A673 (cell line): ENCODE measurements at regions not wholly inside any gene's neighbourhood (a gene's known extent, or its start where the extent isn't known, plus 50 kb on each side); places are given as distances from the start of the nearest gene placed in this dataset.

ENCODE experiments used
- BruUV-seq: library from RNA; stranded (reverse); fragments of 400-500 nt; replicated peaks from 2 replicates; lab custom pipeline; 2021; lab: Mats Ljungman, UMichigan
- CTCF ChIA-PET: fragments of 300-600 bp; sonication (Branson Sonifier 250); formaldehyde crosslinking; loops from one replicate; lab custom pipeline; 2022; ENCODE audit warnings: antibody characterized with exemption; lab: Charles Lee
- POLR2A ChIA-PET: fragments of 300-600 bp; sonication (Branson Sonifier 250); formaldehyde crosslinking; loops from one replicate; lab custom pipeline; 2022; ENCODE audit warnings: antibody characterized with exemption; ENCODE audit not compliant: low non-redundant PET; lab: Charles Lee
- DNase-seq: peaks from one replicate; pipeline ENCODE4 v3.0.0-alpha.2; 2015; ENCODE audit warnings: low spot score
- H3K27ac ChIP-seq: fragments of 200-600 bp; sonication (generic); 2 replicates; pipeline ENCODE4 v1.5.1; 2016; ENCODE audit warnings: mixed run types, low read depth, mild to moderate bottlenecking, mixed read lengths, antibody characterized with exemption, low read length; ENCODE audit not compliant: poor library complexity, severe bottlenecking
- H3K27me3 ChIP-seq: fragments of 200-600 bp; sonication (generic); replicated peaks from 2 replicates; pipeline ENCODE4 v1.6.1; 2017; ENCODE audit warnings: mixed run types, low read depth, mild to moderate bottlenecking, mixed read lengths, antibody characterized with exemption, low read length; ENCODE audit not compliant: insufficient read depth, poor library complexity
- H3K36me3 ChIP-seq: fragments of 200-600 bp; sonication (generic); 2 replicates; pipeline ENCODE4 v1.6.1; 2016; ENCODE audit warnings: mixed run types, mild to moderate bottlenecking, mixed read lengths, antibody characterized with exemption, low read length; ENCODE audit not compliant: insufficient read depth, poor library complexity, severe bottlenecking
- H3K4me1 ChIP-seq: fragments of 200-600 bp; sonication (generic); 2 replicates; pipeline ENCODE4 v1.6.1; 2017; ENCODE audit warnings: mixed run types, mild to moderate bottlenecking, mixed read lengths, antibody characterized with exemption, low read length; ENCODE audit not compliant: insufficient read depth, poor library complexity, severe bottlenecking
- H3K4me3 ChIP-seq: fragments of 200-600 bp; sonication (generic); 2 replicates; pipeline ENCODE4 v1.5.1; 2016; ENCODE audit warnings: low read depth, mixed run types, mild to moderate bottlenecking, mixed read lengths, low read length; ENCODE audit not compliant: poor library complexity, severe bottlenecking
- H3K9me3 ChIP-seq: fragments of 200-600 bp; sonication (generic); 2 replicates; pipeline ENCODE4 v1.6.1; 2016; ENCODE audit warnings: mixed run types, low read depth, mild to moderate bottlenecking, mixed read lengths, antibody characterized with exemption, low read length; ENCODE audit not compliant: poor library complexity, severe bottlenecking
- CTCF ChIP-seq: fragments of 300-800, 200-600 bp; sonication (generic); conservative IDR thresholded peaks from 2 replicates; pipeline ENCODE4 v1.5.1; 2017; ENCODE audit warnings: low read depth, mild to moderate bottlenecking, antibody characterized with exemption, low read length, moderate library complexity, mixed read lengths
- EZH2 ChIP-seq: fragments of 200-600 bp; sonication (generic); IDR thresholded peaks from 2 replicates; pipeline ENCODE4 v1.6.1; 2017; ENCODE audit warnings: borderline replicate concordance, low read depth, mild to moderate bottlenecking, mixed read lengths, antibody characterized with exemption, low read length; ENCODE audit not compliant: poor library complexity, severe bottlenecking
- intact Hi-C: fragments of 100-400 bp; cut with micrococcal nuclease; formaldehyde crosslinking; loops from one replicate; pipeline ENCODE4 v1.10.0; 2022; ENCODE audit not compliant: unreplicated experiment

GRCh38 chr10:44723082-44723481, 188.1 kb upstream of the TMEM72 start:
- Histone ChIP-seq H3K27me3 (no peaks in the 10 kb centered on the region), H3K9me3 (no peaks in the 10 kb centered on the region), H3K4me1 (no peaks in the 10 kb centered on the region), H3K27ac (no peak overlapping the region), H3K36me3 (no peaks in the 10 kb centered on the region), H3K4me3 (no peak overlapping the region)
- ChIA-PET CTCF (interaction anchor here (0.6 kb wide), 1 partner anchor 462 kb away, joined by 6 read pairs; no protein-coding TSS in a partner anchor), POLR2A (no interaction called here)
- intact Hi-C loops, result no loop called here
- no peak for DNase-seq
- no TSS peak for BruUV-seq
- TF ChIP-seq CTCF (no peak), EZH2 (no peak)

DNA sequence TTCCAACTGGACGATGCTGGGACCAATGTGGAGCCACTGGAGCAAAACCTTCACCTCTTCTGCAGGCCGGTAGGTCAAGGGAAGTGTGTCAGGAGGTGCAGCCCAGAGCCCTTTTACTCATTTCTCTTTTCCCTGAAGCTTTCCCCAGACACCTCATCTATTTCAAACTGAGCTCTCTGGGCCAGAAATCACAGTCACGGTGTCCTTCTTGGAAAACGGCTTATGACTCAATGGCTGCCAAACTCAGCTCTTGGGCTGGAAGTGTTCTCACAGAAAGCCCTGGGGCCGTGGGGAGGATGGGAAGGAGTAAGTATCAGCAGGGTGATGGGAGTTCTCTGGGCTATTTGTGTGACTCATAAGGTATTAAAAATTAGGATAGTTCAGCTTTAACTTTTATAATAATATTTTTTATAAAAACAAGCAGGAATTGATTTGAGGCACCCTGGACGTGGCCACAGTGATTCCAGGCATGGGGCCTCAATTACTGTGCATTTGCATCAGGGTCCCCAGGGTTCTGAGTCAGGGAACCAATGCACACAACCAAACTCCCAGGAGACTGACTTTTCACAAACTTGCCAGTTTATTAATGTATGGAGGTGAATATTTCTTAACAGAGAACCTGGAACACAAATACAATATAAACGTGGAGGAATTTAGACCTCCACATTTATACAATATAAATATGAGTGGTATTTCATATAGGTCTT, 187.4 kb upstream of the TMEM72 start:
- intact Hi-C loops, result no loop called here
- H3K27me3 ChIP-seq, result no peaks in the 10 kb centered on the region
- no peaks in the 10 kb centered on the region for H3K9me3 ChIP-seq
- no peak for DNase-seq
- H3K4me1 ChIP-seq, result no peaks in the 10 kb centered on the region
- no peak overlapping the region for H3K27ac ChIP-seq
- BruUV-seq, result no TSS peak
- ChIA-PET POLR2A (no interaction called here), CTCF (no interaction called here)
- no peaks in the 10 kb centered on the region for H3K36me3 ChIP-seq
- TF ChIP-seq CTCF (no peak), EZH2 (no peak)
- no peak overlapping the region for H3K4me3 ChIP-seq

DNA sequence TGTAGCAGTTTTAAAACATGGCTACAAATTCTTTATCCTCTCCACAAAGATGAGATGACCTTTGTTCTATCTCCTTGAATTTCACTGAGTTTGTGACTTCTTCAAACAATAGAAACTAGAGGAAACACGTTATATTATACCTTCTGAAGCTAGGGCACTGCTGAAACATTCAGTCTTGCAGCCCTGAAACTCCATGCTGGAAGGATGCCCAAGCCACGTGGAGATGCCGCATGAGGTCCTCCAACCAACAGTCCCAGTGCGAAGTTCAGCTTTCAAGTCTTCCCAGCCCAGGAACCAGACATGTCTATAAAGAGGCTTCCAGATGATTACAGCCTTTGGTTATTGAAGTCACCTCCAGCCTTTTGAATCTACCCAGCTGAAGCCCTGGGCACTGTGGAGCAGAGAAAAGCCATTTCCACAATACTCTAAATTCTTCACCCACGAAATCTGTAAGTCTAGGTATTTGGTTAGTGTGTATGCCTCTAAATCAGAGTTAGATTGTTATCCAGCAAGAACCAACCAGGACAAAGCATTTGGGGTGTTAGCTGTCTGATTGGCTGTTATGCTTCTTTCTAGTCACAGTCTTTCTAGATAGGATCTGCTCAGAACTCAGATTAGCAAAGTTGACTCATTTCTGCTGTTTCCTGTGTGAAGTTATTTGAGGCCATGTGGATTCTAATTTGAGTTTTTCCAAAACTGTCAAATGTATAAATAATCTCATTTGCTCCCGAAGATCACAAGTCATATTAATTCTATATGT, 186.5 kb upstream of the TMEM72 start:
- H3K27me3 ChIP-seq, result no peaks in the 10 kb centered on the region
- no peak overlapping the region for H3K4me3 ChIP-seq
- intact Hi-C loops, result no loop called here
- no peak for TF ChIP-seq CTCF
- no peak for TF ChIP-seq EZH2
- H3K4me1 ChIP-seq, result no peaks in the 10 kb centered on the region
- peak; percentile 9 for DNase-seq
- ChIA-PET POLR2A (no interaction called here), CTCF (no interaction called here)
- H3K9me3 ChIP-seq, result no peaks in the 10 kb centered on the region
- H3K27ac ChIP-seq, result no peak overlapping the region
- H3K36me3 ChIP-seq, result no peaks in the 10 kb centered on the region
- no TSS peak for BruUV-seq
